ENCODE measurements at regions not wholly inside any gene's neighbourhood (a gene's known extent, or its start where the extent isn't known, plus 50 kb on each side); places are given as distances from the start of the nearest gene placed in this dataset.

GRCh38 chr17:6218333-6218732 is 148.2 kb downstream of the WSCD1 start:
- ATAC-seq (no peak), DNase-seq (no peak)
- Mint-ChIP-seq H3K4me3 (no peak overlapping the region), H3K27ac (no peak overlapping the region), H3K9me3 (peaks cover 14 to 16% of the 10 kb centered on the region in 2 donors), H3K27me3 (peaks cover 45% of the 10 kb centered on the region), H3K4me1 (peaks cover 2% of the 10 kb centered on the region)

- no peaks in the 10 kb centered on the region for H3K4me1 Mint-ChIP-seq
- ATAC-seq (no peak), DNase-seq (no peak)
- H3K27ac Mint-ChIP-seq = no peak overlapping the region
- H3K4me3 Mint-ChIP-seq = no peak overlapping the region
- H3K27me3 Mint-ChIP-seq = peaks cover 34% of the 10 kb centered on the region
- H3K9me3 Mint-ChIP-seq = peaks cover 0 to under 1% of the 10 kb centered on the region in 2 donors
These were observed 145.2 kb downstream of the WSCD1 start for GRCh38 chr17:6215071-6216035.

- H3K4me1 Mint-ChIP-seq = no peaks in the 10 kb centered on the region
- no peak overlapping the region for H3K27ac Mint-ChIP-seq
- no peak for ATAC-seq
- no peak for DNase-seq
- peaks cover 43% of the 10 kb centered on the region for H3K27me3 Mint-ChIP-seq
- H3K9me3 Mint-ChIP-seq = no peaks in the 10 kb centered on the region
- no peak overlapping the region for H3K4me3 Mint-ChIP-seq
These were observed 143.7 kb downstream of the WSCD1 start for GRCh38 chr17:6213859-6214258.

GRCh38 chr17:6212766-6213165 is 142.6 kb downstream of the WSCD1 start:
- ATAC-seq (no peak), DNase-seq (no peak)
- no peak overlapping the region for H3K27ac Mint-ChIP-seq
- no peak overlapping the region for H3K4me3 Mint-ChIP-seq
- no peaks in the 10 kb centered on the region for H3K9me3 Mint-ChIP-seq
- H3K4me1 Mint-ChIP-seq = no peaks in the 10 kb centered on the region
- peaks cover 38% of the 10 kb centered on the region for H3K27me3 Mint-ChIP-seq

GRCh38 chr17:6209829-6210228 is 139.7 kb downstream of the WSCD1 start:
- no peak overlapping the region for H3K4me3 Mint-ChIP-seq
- H3K27me3 Mint-ChIP-seq = peaks cover 33% of the 10 kb centered on the region
- no peak for DNase-seq
- H3K27ac Mint-ChIP-seq = no peak overlapping the region
- H3K4me1 Mint-ChIP-seq = no peaks in the 10 kb centered on the region
- no peak for ATAC-seq
- no peaks in the 10 kb centered on the region for H3K9me3 Mint-ChIP-seq

GRCh38 chr17:6208608-6209180 is 138.5 kb downstream of the WSCD1 start:
- ATAC-seq (no peak), DNase-seq (no peak)
- Mint-ChIP-seq H3K27ac (no peak overlapping the region), H3K9me3 (no peaks in the 10 kb centered on the region), H3K4me1 (no peaks in the 10 kb centered on the region), H3K4me3 (no peak overlapping the region), H3K27me3 (peaks cover 44% of the 10 kb centered on the region)

- Mint-ChIP-seq H3K4me1 (no peaks in the 10 kb centered on the region), H3K4me3 (no peak overlapping the region), H3K27ac (no peak overlapping the region), H3K27me3 (peaks cover 67% of the 10 kb centered on the region), H3K9me3 (no peaks in the 10 kb centered on the region)
- DNase-seq (no peak), ATAC-seq (no peak)
These were observed 135.3 kb downstream of the WSCD1 start for GRCh38 chr17:6205525-6205924.

- no peaks in the 10 kb centered on the region for H3K4me1 Mint-ChIP-seq
- no peak overlapping the region for H3K27ac Mint-ChIP-seq
- H3K4me3 Mint-ChIP-seq = no peak overlapping the region
- H3K9me3 Mint-ChIP-seq = no peaks in the 10 kb centered on the region
- H3K27me3 Mint-ChIP-seq = peaks cover 62% of the 10 kb centered on the region
- no peak for DNase-seq
- no peak for ATAC-seq
These were observed 134.9 kb downstream of the WSCD1 start for GRCh38 chr17:6205033-6205432.

GRCh38 chr17:6204203-6204722 is 134.1 kb downstream of the WSCD1 start:
- ATAC-seq = no peak
- Mint-ChIP-seq H3K4me3 (no peak overlapping the region), H3K27ac (no peak overlapping the region), H3K9me3 (no peaks in the 10 kb centered on the region), H3K4me1 (no peaks in the 10 kb centered on the region), H3K27me3 (peaks cover 54% of the 10 kb centered on the region)
- no peak for DNase-seq

GRCh38 chr17:6196355-6196754 is 126.2 kb downstream of the WSCD1 start:
- no peak overlapping the region for H3K4me3 Mint-ChIP-seq
- no peak overlapping the region for H3K27ac Mint-ChIP-seq
- peaks cover 0 to 13% of the 10 kb centered on the region in 2 donors for H3K9me3 Mint-ChIP-seq
- DNase-seq (no peak), ATAC-seq (no peak)
- peaks cover 14% of the 10 kb centered on the region for H3K27me3 Mint-ChIP-seq
- no peaks in the 10 kb centered on the region for H3K4me1 Mint-ChIP-seq

GRCh38 chr17:6195123-6195522 is 124.9 kb downstream of the WSCD1 start:
- H3K9me3 Mint-ChIP-seq = peaks cover 0 to 13% of the 10 kb centered on the region in 2 donors
- peaks cover 19% of the 10 kb centered on the region for H3K27me3 Mint-ChIP-seq
- H3K4me3 Mint-ChIP-seq = no peak overlapping the region
- H3K27ac Mint-ChIP-seq = no peak overlapping the region
- DNase-seq = no peak
- no peaks in the 10 kb centered on the region for H3K4me1 Mint-ChIP-seq
- no peak for ATAC-seq

GRCh38 chr17:6191405-6192324 is 121.5 kb downstream of the WSCD1 start:
- Mint-ChIP-seq H3K4me1 (no peaks in the 10 kb centered on the region), H3K9me3 (peaks cover 0 to 13% of the 10 kb centered on the region in 2 donors), H3K27me3 (peaks cover 31% of the 10 kb centered on the region), H3K4me3 (no peak overlapping the region), H3K27ac (peak overlapping the region in 1 of 2 donors; percentile 90)
- ATAC-seq (no peak), DNase-seq (no peak)

- ATAC-seq (no peak), DNase-seq (no peak)
- Mint-ChIP-seq H3K27ac (no peak overlapping the region), H3K4me1 (no peaks in the 10 kb centered on the region), H3K27me3 (peaks cover 49% of the 10 kb centered on the region), H3K9me3 (no peaks in the 10 kb centered on the region), H3K4me3 (no peak overlapping the region)
These were observed 117.7 kb downstream of the WSCD1 start for GRCh38 chr17:6187836-6188235.

GRCh38 chr17:6186998-6187397 is 116.8 kb downstream of the WSCD1 start:
- no peaks in the 10 kb centered on the region for H3K9me3 Mint-ChIP-seq
- DNase-seq (no peak), ATAC-seq (no peak)
- H3K27ac Mint-ChIP-seq = no peak overlapping the region
- peaks cover 56% of the 10 kb centered on the region for H3K27me3 Mint-ChIP-seq
- H3K4me3 Mint-ChIP-seq = no peak overlapping the region
- no peaks in the 10 kb centered on the region for H3K4me1 Mint-ChIP-seq

GRCh38 chr17:6184508-6184907 is 114.3 kb downstream of the WSCD1 start:
- DNase-seq (no peak), ATAC-seq (no peak)
- no peaks in the 10 kb centered on the region for H3K9me3 Mint-ChIP-seq
- no peak overlapping the region for H3K4me3 Mint-ChIP-seq
- peak overlapping the region in 1 of 2 donors; percentile 72 for H3K27ac Mint-ChIP-seq
- no peaks in the 10 kb centered on the region for H3K4me1 Mint-ChIP-seq
- H3K27me3 Mint-ChIP-seq = peaks cover 44% of the 10 kb centered on the region
